Heart left ventricle (tissue), 16 donors: ENCODE measurements at regions not wholly inside any gene's neighbourhood (a gene's known extent, or its start where the extent isn't known, plus 50 kb on each side); places are given as distances from the start of the nearest gene placed in this dataset.

Source experiments
- ATAC-seq, 4 donors: fragments of 200-7000 bp; cut with Tn5 transposase; one replicate each; pipeline ENCODE4 v1.9.1; 2020 to 2022; ENCODE audit warnings: moderate library complexity in 4 of 4, mild to moderate bottlenecking in 3 of 4, moderate number of reproducible peaks in 1 of 4
- DNase-seq, 5 donors: peaks; one replicate each; pipeline ENCODE4 v3.0.0-alpha.2; 2020
- H3K27ac ChIP-seq, 12 donors: fragments of 200-600 bp; sonication (generic) in 4 of 12; one replicate each; pipeline versions ENCODE4 v1.5.0 to v1.8.0; 2016 to 2022; ENCODE audit warnings: mild to moderate bottlenecking in 2 of 12
- H3K27me3 ChIP-seq, 9 donors: fragments of 200-600 bp; sonication (generic) in 2 of 9; one replicate each; pipeline versions ENCODE4 v1.5.1 to v1.8.0; 2016 to 2022; ENCODE audit warnings: mild to moderate bottlenecking in 3 of 9
- H3K36me3 ChIP-seq, 9 donors: fragments of 200-600 bp; sonication (generic) in 2 of 9; one replicate each; pipeline versions ENCODE4 v1.5.0 to v1.8.0; 2018 to 2022; ENCODE audit warnings: mild to moderate bottlenecking in 2 of 9
- H3K4me1 ChIP-seq, 12 donors: fragments of 200-600 bp; sonication (generic) in 4 of 12; one replicate each; pipeline versions ENCODE4 v1.5.0 to v1.8.0; 2016 to 2022; ENCODE audit warnings: mild to moderate bottlenecking in 3 of 12
- H3K4me3 ChIP-seq, 12 donors: fragments of 200-600 bp; sonication (generic) in 4 of 12; one replicate each; pipeline versions ENCODE4 v1.5.0 to v1.8.0; 2017 to 2022; ENCODE audit warnings: mild to moderate bottlenecking in 9 of 12, moderate library complexity in 4 of 12
- H3K9me3 ChIP-seq, 12 donors: fragments of 200-600 bp; sonication (generic) in 4 of 12; one replicate each; pipeline versions ENCODE4 v1.5.0 to v1.8.0; 2016 to 2022; ENCODE audit warnings: mild to moderate bottlenecking in 1 of 12
- POLR2A ChIP-seq, 2 donors: fragments of 450-650 bp; IDR thresholded peaks; one replicate each; pipeline ENCODE4 v1.6.1; 2017; ENCODE audit warnings: antibody characterized with exemption in 2 of 2, mild to moderate bottlenecking in 2 of 2, moderate library complexity in 2 of 2
- WGBS, 4 donors: extraction: QIAGEN DNeasy Blood & Tissue Kit in 2 of 4; methylation state at CpG; one replicate each; pipeline versions ENCODE4 v1.1.5 to v1.1.7; 2013 to 2018; 5-methylcytosine and 5-hydroxymethylcytosine counted together
- intact Hi-C, 10 donors: fragments of 100-400 bp; cut with DNase I; formaldehyde crosslinking; loops; one replicate each; pipeline versions ENCODE4 v1.11.1 to v1.14.2; 2022
- TF ChIP-seq, protein P1 (sequence below), 12 donors: fragments of 200-600 bp; sonication (generic) in 4 of 12; IDR thresholded peaks; one replicate each; pipeline versions ENCODE4 v1.5.0 to v1.8.0; 2018 to 2022; ENCODE audit warnings: antibody characterized with exemption in 12 of 12, mild to moderate bottlenecking in 5 of 12
- donor health status: ischemic (EF 13 %, LVEDD 7.1; RV severe dilation, severe dysfunction).
- donor health status: healthy with polysubstance abuse.
- donor health status: DM: no; HTN: yes; CAD: no.
- donor health status: DM: no; HTN: no; CAD: no.
- donor health status: ischemic (EF 25% LVEDD 6.9; RV normal size, moderate dysfunction).
- donor health status: ischemic (EF 25% LVEDD 5.7; RV mildly dilated, moderate dysfunction).
- donor health status: healthy.
- donor health status: DM: yes; HTN: yes; CAD: no.
- donor health status: ischemic (EF 35%, LVEDD 5.7; RV mildly dilated, moderate dysfunction).
- donor health status: nonischemic (EF 11% LVEDD 7.7; RV severe dilation, severe dysfunction).
- donor health status: DM: yes; HTN: yes; CAD: no.
- donor health status: PGD.
- donor health status: ischemic (EF 29% LVEDD 5.4; RV normal size, mild dysfunction).
- donor health status: nonischemic (EF 23%, LVEDD 6.1; RV moderate dilation, normal function).

DNA sequence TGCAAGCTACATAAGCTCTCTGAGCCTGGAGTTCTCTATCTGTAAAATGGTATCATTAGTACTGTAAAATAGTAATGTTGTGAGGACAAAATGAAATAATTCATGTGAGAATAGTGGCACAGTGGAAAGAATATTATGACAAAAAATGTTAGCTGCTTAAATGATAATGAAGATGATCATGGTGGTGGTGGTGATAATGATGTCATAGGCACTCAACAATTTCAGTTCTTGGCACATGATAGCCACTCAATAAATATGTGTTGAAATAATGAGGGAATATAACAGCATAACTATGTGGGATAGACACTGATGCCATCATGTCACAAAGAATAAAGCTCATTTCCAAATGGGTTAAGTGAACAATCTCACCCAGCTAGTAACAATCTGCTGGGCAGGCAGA, 736.3 kb downstream of the EFNB2 start:
- intact Hi-C loops = no loop called here
- H3K27me3 ChIP-seq = no peaks in the 10 kb centered on the region
- TF ChIP-seq, protein P1, sequence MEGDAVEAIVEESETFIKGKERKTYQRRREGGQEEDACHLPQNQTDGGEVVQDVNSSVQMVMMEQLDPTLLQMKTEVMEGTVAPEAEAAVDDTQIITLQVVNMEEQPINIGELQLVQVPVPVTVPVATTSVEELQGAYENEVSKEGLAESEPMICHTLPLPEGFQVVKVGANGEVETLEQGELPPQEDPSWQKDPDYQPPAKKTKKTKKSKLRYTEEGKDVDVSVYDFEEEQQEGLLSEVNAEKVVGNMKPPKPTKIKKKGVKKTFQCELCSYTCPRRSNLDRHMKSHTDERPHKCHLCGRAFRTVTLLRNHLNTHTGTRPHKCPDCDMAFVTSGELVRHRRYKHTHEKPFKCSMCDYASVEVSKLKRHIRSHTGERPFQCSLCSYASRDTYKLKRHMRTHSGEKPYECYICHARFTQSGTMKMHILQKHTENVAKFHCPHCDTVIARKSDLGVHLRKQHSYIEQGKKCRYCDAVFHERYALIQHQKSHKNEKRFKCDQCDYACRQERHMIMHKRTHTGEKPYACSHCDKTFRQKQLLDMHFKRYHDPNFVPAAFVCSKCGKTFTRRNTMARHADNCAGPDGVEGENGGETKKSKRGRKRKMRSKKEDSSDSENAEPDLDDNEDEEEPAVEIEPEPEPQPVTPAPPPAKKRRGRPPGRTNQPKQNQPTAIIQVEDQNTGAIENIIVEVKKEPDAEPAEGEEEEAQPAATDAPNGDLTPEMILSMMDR (IDR thresholded peaks at IDR 0.05) = no peak
- TF ChIP-seq POLR2A (IDR thresholded peaks at IDR 0.05) = no peak
- ATAC-seq (no peak), DNase-seq (no peak)
- no peak overlapping the region for H3K4me3 ChIP-seq
- no peaks in the 10 kb centered on the region for H3K36me3 ChIP-seq
- no peaks in the 10 kb centered on the region for H3K9me3 ChIP-seq
- H3K27ac ChIP-seq = no peak overlapping the region
- no peaks in the 10 kb centered on the region for H3K4me1 ChIP-seq

DNA sequence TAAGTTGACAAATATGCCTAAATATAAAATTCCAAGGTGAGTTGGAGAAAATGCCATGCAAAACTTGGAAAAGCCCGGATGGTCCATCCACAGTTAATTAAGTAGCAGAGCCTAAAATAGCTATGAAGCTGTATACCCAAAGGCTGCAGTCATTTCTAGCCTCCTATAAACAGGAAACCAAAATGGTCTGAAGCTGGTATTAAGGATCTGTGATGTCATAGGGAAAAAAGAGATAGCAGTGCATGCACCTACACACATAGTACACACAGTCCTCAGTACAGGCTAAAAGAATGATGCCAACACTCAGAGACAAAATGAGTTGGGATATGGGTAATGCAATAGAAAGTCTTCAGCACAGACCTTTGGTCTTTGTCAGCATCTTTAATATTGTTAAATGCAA, 736.9 kb downstream of the EFNB2 start:
- ATAC-seq (no peak), DNase-seq (no peak)
- no peak overlapping the region for H3K4me3 ChIP-seq
- WGBS, 4 donors = 0 to 40% (median 13%) methylated on average over 1 of the region's 1 CpG
- no peaks in the 10 kb centered on the region for H3K36me3 ChIP-seq
- intact Hi-C loops = no loop called here
- H3K9me3 ChIP-seq = no peaks in the 10 kb centered on the region
- no peaks in the 10 kb centered on the region for H3K27me3 ChIP-seq
- no peaks in the 10 kb centered on the region for H3K4me1 ChIP-seq
- no peak for TF ChIP-seq POLR2A (IDR thresholded peaks at IDR 0.05)
- TF ChIP-seq, protein P1 (IDR thresholded peaks at IDR 0.05) = no peak
- no peak overlapping the region for H3K27ac ChIP-seq

DNA sequence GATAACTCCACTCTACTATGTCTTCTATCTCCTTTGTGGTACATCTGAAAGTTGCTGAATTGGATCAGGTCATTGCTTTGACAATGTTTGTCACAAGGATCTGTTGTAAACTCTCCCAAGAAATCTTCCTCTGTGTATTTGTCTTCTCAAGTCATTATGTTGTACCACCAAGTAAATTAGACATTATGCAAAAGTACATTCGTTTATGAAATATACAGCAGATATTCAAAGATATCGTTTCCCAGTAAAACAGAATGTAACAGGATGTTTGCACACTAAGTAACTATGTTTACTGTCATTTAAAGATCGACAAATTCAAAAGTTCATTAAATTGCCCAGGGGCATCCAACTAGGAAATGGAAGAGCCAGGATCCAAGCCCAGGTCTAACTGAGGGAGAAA, 739.4 kb downstream of the EFNB2 start:
- no peak overlapping the region for H3K4me3 ChIP-seq
- DNase-seq (no peak), ATAC-seq (no peak)
- no peak overlapping the region for H3K27ac ChIP-seq
- H3K36me3 ChIP-seq = no peaks in the 10 kb centered on the region
- TF ChIP-seq POLR2A (IDR thresholded peaks at IDR 0.05) = no peak
- TF ChIP-seq, protein P1 (IDR thresholded peaks at IDR 0.05) = no peak
- no peaks in the 10 kb centered on the region for H3K4me1 ChIP-seq
- no peaks in the 10 kb centered on the region for H3K27me3 ChIP-seq
- WGBS, 4 donors = 92 to 96% (median 95%) methylated on average over 3 of the region's 3 CpGs
- no peaks in the 10 kb centered on the region for H3K9me3 ChIP-seq
- intact Hi-C loops = no loop called here

DNA sequence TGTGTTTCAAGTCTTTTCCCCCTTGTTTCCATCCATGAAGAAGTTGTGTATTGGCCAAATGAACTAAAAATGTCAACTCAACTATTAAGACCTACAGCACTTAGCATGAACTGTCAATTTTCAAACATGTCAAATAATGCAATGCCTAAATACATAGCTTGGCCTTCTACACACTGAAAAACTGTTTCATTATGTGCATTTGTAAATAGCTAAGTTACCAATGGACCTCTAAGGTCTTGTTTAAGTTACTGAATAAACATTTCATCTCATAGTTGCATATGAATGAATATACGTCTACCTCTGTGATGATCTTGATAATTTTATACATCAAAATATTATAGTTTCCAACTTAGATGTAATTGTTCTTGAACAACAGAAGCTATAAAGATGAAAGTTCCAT, 744.5 kb downstream of the EFNB2 start:
- Histone ChIP-seq H3K9me3 (no peaks in the 10 kb centered on the region), H3K36me3 (no peaks in the 10 kb centered on the region), H3K4me1 (peaks cover 0 to 8% (median 0%) of the 10 kb centered on the region in 12 donors), H3K27ac (no peak overlapping the region), H3K4me3 (no peak overlapping the region), H3K27me3 (no peaks in the 10 kb centered on the region)
- DNase-seq (no peak), ATAC-seq (no peak)
- intact Hi-C loops = no loop called here
- TF ChIP-seq, protein P1 (IDR thresholded peaks at IDR 0.05) = no peak
- TF ChIP-seq POLR2A (IDR thresholded peaks at IDR 0.05) = no peak
- 42 to 94% (median 81%) methylated on average over 1 of the region's 1 CpG for WGBS, 4 donors
